ENCODE measurements at regions not wholly inside any gene's neighbourhood (a gene's known extent, or its start where the extent isn't known, plus 50 kb on each side); places are given as distances from the start of the nearest gene placed in this dataset.

- TF ChIP-seq CTCF (IDR thresholded peaks at IDR 0.05) (no peak), POLR2A (IDR thresholded peaks at IDR 0.05) (no peak), POLR2AphosphoS5 (IDR thresholded peaks at IDR 0.05) (no peak)
These were observed 1869.3 kb upstream of the FLRT2 start for GRCh38 chr14:83660597-83660996.

All from prostate gland (tissue), 2 donors.